ENCODE measurements at regions not wholly inside any gene's neighbourhood (a gene's known extent, or its start where the extent isn't known, plus 50 kb on each side); places are given as distances from the start of the nearest gene placed in this dataset.
"Not testable (repeated sequence)": the region's sequence is repeated elsewhere in the genome, so short reads cannot be mapped to it uniquely, and the experiment has no call there.

GRCh38 chr13:107608736-107609135, 606.6 kb downstream of the LIG4 start:
- H3K79me2 ChIP-seq (ENCODE audit: insufficient read depth, low read length), result no peaks in the 10 kb centered on the region
- H3K9me3 ChIP-seq (ENCODE audit: insufficient read depth, low read depth, low read length), result no peaks in the 10 kb centered on the region
- H3K9me2 ChIP-seq (replicated peaks; ENCODE audit: low read depth, low read length), result no peaks in the 10 kb centered on the region
- TF ChIP-seq EZH2phosphoT487 (IDR thresholded peaks at IDR 0.05; ENCODE audit: borderline replicate concordance) (no peak), CTCF (conservative IDR thresholded peaks at IDR 0.05; ENCODE audit: low read length) (no peak)
- H3K27me3 ChIP-seq (ENCODE audit: insufficient read depth, low read length, poor library complexity, severe bottlenecking), result no peaks in the 10 kb centered on the region
- H2AFZ ChIP-seq (ENCODE audit: low read length), result no peak overlapping the region
- no peaks in the 10 kb centered on the region for H3K4me1 ChIP-seq (ENCODE audit: insufficient read depth, low read length, poor library complexity, severe bottlenecking)
- no peaks in the 10 kb centered on the region for H3F3A ChIP-seq (ENCODE audit: low read depth)
- no peak overlapping the region for H3K4me3 ChIP-seq (ENCODE audit: low read length, poor library complexity, severe bottlenecking)
- no peak overlapping the region for H3K4me2 ChIP-seq (ENCODE audit: low read depth, low read length, poor library complexity, severe bottlenecking)
- H3K36me3 ChIP-seq (ENCODE audit: insufficient read depth, low read length), result no peaks in the 10 kb centered on the region
- H4K20me1 ChIP-seq (ENCODE audit: insufficient read depth, low read length, poor library complexity, severe bottlenecking), result no peaks in the 10 kb centered on the region
- no peak overlapping the region for H3K9ac ChIP-seq (ENCODE audit: low read depth, low read length, poor library complexity, severe bottlenecking)

DNA sequence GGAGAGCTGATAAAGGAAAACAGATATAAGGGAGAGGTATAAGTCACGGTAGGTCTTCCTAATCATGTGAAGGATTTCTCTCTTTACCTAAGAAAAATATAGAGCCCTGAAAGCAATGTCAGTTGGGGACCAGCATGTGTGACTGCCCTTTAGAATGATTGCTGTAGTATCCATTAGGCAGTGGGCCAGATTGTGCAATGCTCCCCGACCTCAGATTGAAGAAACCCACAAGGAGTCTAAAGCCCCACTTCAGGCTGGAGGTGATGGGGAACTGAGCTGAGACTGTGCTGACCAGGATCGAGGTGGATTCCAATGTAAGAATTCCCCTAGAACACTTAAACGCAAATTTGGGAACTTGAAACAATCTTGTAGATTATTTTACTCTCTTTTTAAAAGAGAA, 614.4 kb downstream of the LIG4 start:
- TF ChIP-seq CTCF (conservative IDR thresholded peaks at IDR 0.05; ENCODE audit: low read length), result no peak
- no peaks in the 10 kb centered on the region for H3K36me3 ChIP-seq (ENCODE audit: insufficient read depth, low read length)

DNA sequence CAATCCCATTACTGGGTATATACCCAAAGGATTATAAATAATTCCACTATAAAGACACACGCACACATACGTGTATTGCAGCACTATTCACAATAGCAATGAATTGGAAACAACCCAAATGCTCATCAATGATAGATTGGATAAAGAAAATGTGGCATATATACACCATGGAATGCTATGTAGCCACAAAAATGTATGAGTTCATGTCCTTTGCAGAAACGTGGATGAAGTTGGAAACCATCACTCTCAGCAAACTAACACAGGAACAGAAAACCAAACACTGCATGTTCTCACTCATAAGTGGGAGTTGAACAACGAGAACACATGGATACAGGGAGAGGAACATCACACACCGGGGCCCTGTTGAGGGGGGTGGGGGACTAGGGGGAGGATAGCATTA, 619.0 kb downstream of the LIG4 start:
- H3K9me2 ChIP-seq (replicated peaks; ENCODE audit: low read depth, low read length); H2AFZ ChIP-seq (ENCODE audit: low read length); H3K9ac ChIP-seq (ENCODE audit: low read depth, low read length, poor library complexity, severe bottlenecking); H3K4me3 ChIP-seq (ENCODE audit: low read length, poor library complexity, severe bottlenecking); H3K4me1 ChIP-seq (ENCODE audit: insufficient read depth, low read length, poor library complexity, severe bottlenecking); H3F3A ChIP-seq (ENCODE audit: low read depth); H3K27me3 ChIP-seq (ENCODE audit: insufficient read depth, low read length, poor library complexity, severe bottlenecking); H3K36me3 ChIP-seq (ENCODE audit: insufficient read depth, low read length); H3K9me3 ChIP-seq (ENCODE audit: insufficient read depth, low read depth, low read length); H3K79me2 ChIP-seq (ENCODE audit: insufficient read depth, low read length); H3K4me2 ChIP-seq (ENCODE audit: low read depth, low read length, poor library complexity, severe bottlenecking); H4K20me1 ChIP-seq (ENCODE audit: insufficient read depth, low read length, poor library complexity, severe bottlenecking): not testable (repeated sequence)

More for the DNA sequence above, 614.4 kb downstream of the LIG4 start:
- H3K4me2 ChIP-seq (ENCODE audit: low read depth, low read length, poor library complexity, severe bottlenecking), result no peak overlapping the region
- no peaks in the 10 kb centered on the region for H3K4me1 ChIP-seq (ENCODE audit: insufficient read depth, low read length, poor library complexity, severe bottlenecking)
- no peaks in the 10 kb centered on the region for H3K79me2 ChIP-seq (ENCODE audit: insufficient read depth, low read length)
- H4K20me1 ChIP-seq (ENCODE audit: insufficient read depth, low read length, poor library complexity, severe bottlenecking), result no peaks in the 10 kb centered on the region
- H2AFZ ChIP-seq (ENCODE audit: low read length), result no peak overlapping the region
- H3K4me3 ChIP-seq (ENCODE audit: low read length, poor library complexity, severe bottlenecking), result no peak overlapping the region
- no peak overlapping the region for H3K9ac ChIP-seq (ENCODE audit: low read depth, low read length, poor library complexity, severe bottlenecking)
- H3K9me3 ChIP-seq (ENCODE audit: insufficient read depth, low read depth, low read length), result no peaks in the 10 kb centered on the region
- no peaks in the 10 kb centered on the region for H3F3A ChIP-seq (ENCODE audit: low read depth)
- no peaks in the 10 kb centered on the region for H3K27me3 ChIP-seq (ENCODE audit: insufficient read depth, low read length, poor library complexity, severe bottlenecking)
- H3K9me2 ChIP-seq (replicated peaks; ENCODE audit: low read depth, low read length), result no peaks in the 10 kb centered on the region

- TF ChIP-seq CTCF (conservative IDR thresholded peaks at IDR 0.05; ENCODE audit: low read length) (no peak), EZH2phosphoT487 (IDR thresholded peaks at IDR 0.05; ENCODE audit: borderline replicate concordance) (no peak)
- H4K20me1 ChIP-seq (ENCODE audit: insufficient read depth, low read length, poor library complexity, severe bottlenecking), result no peaks in the 10 kb centered on the region
- H3F3A ChIP-seq (ENCODE audit: low read depth), result no peaks in the 10 kb centered on the region
- H3K36me3 ChIP-seq (ENCODE audit: insufficient read depth, low read length), result no peaks in the 10 kb centered on the region
- H2AFZ ChIP-seq (ENCODE audit: low read length), result no peak overlapping the region
- H3K4me1 ChIP-seq (ENCODE audit: insufficient read depth, low read length, poor library complexity, severe bottlenecking), result no peaks in the 10 kb centered on the region
- H3K4me2 ChIP-seq (ENCODE audit: low read depth, low read length, poor library complexity, severe bottlenecking), result no peak overlapping the region
- no peaks in the 10 kb centered on the region for H3K79me2 ChIP-seq (ENCODE audit: insufficient read depth, low read length)
- H3K9me3 ChIP-seq (ENCODE audit: insufficient read depth, low read depth, low read length), result no peaks in the 10 kb centered on the region
- no peaks in the 10 kb centered on the region for H3K9me2 ChIP-seq (replicated peaks; ENCODE audit: low read depth, low read length)
- no peak overlapping the region for H3K9ac ChIP-seq (ENCODE audit: low read depth, low read length, poor library complexity, severe bottlenecking)
- no peaks in the 10 kb centered on the region for H3K27me3 ChIP-seq (ENCODE audit: insufficient read depth, low read length, poor library complexity, severe bottlenecking)
- H3K4me3 ChIP-seq (ENCODE audit: low read length, poor library complexity, severe bottlenecking), result no peak overlapping the region
These were observed 624.8 kb downstream of the LIG4 start for GRCh38 chr13:107590556-107590955.
